Coronary artery (tissue), 2 donors: ENCODE measurements at regions not wholly inside any gene's neighbourhood (a gene's known extent, or its start where the extent isn't known, plus 50 kb on each side); places are given as distances from the start of the nearest gene placed in this dataset.
"Not testable (repeated sequence)": the region's sequence is repeated elsewhere in the genome, so short reads cannot be mapped to it uniquely, and the experiment has no call there.

ENCODE experiments used
- DNase-seq: peaks from one replicate; pipeline ENCODE4 v3.0.0-alpha.2; 2017; ENCODE audit warnings: low spot score
- H3K27ac ChIP-seq, 2 donors: fragments of 200-600 bp; sonication (generic); one replicate each; pipeline ENCODE4 v1.5.1; 2016 to 2019
- H3K4me3 ChIP-seq: fragments of 200-600 bp; sonication (generic); 2 replicates; pipeline ENCODE4 v1.5.1; 2016; ENCODE audit warnings: mild to moderate bottlenecking, moderate library complexity
- TF ChIP-seq, protein P1 (sequence below): fragments of 200-600 bp; sonication (generic); IDR thresholded peaks from one replicate; pipeline ENCODE4 v1.5.1; 2019; ENCODE audit warnings: antibody characterized with exemption

DNA sequence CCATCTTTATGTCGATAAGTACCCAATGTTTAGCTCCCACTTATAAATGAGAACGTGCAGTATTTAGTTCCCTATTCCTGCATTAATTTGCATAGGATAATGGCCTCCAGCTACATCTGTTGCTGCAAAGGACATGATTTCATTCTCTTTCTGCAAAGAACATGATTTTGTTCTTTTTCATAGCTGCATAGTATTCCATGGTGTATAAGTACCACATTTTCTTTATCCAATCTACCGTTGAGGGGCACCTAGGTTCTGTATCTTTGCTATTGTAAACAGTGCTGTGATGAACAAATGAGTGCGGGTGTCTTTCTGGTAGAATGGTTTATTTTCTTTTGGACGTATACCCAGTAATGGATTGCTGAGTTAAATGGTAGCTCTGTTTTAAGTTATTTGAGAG lies 63.0 kb downstream of the HLX start:
- TF ChIP-seq, protein P1, sequence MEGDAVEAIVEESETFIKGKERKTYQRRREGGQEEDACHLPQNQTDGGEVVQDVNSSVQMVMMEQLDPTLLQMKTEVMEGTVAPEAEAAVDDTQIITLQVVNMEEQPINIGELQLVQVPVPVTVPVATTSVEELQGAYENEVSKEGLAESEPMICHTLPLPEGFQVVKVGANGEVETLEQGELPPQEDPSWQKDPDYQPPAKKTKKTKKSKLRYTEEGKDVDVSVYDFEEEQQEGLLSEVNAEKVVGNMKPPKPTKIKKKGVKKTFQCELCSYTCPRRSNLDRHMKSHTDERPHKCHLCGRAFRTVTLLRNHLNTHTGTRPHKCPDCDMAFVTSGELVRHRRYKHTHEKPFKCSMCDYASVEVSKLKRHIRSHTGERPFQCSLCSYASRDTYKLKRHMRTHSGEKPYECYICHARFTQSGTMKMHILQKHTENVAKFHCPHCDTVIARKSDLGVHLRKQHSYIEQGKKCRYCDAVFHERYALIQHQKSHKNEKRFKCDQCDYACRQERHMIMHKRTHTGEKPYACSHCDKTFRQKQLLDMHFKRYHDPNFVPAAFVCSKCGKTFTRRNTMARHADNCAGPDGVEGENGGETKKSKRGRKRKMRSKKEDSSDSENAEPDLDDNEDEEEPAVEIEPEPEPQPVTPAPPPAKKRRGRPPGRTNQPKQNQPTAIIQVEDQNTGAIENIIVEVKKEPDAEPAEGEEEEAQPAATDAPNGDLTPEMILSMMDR: no peak
- no peak for DNase-seq
- H3K4me3 ChIP-seq: no peak overlapping the region
- H3K27ac ChIP-seq: no peak overlapping the region

DNA sequence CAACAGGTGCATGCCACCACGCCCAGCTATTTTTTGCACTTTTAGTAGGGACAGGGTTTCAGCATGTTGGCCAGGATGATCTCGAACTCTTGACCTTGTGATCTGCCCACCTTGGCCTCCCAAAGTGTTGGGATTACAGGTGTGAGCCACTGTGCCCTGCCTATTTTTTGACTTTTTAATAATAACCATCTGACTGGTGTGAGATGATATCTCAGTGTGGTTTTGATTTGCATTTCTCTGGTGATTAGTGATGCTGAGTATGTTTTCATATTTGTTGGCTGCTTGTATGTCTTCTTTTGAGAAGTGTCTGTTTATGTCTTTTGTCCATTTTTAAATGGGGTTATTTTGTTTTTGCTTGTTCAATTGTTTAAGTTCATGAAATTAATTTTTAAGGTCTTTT lies 63.7 kb downstream of the HLX start:
- not testable (repeated sequence) for H3K4me3 ChIP-seq, DNase-seq, H3K27ac ChIP-seq

DNA sequence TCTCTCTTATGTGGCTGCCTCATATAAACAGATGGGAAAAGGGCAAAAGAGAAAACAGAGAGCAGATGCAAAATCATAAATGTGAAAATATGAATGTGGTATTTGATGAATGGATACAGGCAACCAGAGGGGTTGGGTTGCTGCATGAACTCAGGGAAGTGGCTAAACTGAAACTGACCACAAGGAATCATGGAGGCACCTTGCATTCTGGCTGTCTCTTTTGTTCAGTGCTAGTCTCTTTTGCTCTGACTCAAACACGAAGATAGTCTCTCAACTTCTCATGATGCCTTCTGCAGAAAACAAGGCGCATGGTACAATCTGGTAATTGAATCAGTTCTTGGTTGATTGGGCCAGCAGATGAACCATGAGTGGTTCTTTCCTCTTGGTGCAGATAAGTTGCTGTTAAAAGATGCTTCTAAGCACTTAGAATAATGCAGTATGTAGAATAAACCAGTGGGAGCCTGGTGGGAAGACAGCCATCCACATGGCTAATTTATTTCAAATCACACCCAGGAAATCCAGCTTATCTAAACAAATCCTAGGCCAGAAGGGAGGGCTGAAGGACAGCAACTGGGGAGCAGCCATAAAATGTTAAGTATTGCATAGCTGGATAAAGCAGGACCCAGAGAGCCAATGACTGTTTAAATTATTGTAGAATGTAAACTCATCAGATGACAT lies 64.2 kb downstream of the HLX start:
- no peak for DNase-seq
- TF ChIP-seq, protein P1: no peak
- Histone ChIP-seq H3K27ac (no peak overlapping the region), H3K4me3 (no peak overlapping the region)

DNA sequence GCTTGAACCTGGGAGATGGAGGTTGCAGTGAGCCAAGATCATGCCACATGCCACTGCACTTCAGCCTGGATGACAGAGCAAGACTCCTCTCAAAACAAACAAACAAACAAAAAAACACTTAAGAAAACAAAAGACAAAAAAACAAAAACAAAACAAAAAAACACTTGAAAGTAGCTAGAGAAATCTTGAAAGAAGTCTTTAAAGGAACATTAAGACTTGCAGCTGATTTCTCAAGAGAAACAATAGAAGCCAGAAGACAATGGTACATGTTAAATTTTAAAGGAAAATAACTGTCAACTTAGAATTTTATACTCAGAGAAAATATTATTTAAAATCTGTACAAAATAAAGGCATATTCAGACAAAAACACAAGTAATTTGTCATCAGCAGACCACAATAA lies 71.3 kb downstream of the HLX start:
- DNase-seq: no peak
- H3K4me3 ChIP-seq: no peak overlapping the region
- TF ChIP-seq, protein P1: no peak
- H3K27ac ChIP-seq: no peak overlapping the region

DNA sequence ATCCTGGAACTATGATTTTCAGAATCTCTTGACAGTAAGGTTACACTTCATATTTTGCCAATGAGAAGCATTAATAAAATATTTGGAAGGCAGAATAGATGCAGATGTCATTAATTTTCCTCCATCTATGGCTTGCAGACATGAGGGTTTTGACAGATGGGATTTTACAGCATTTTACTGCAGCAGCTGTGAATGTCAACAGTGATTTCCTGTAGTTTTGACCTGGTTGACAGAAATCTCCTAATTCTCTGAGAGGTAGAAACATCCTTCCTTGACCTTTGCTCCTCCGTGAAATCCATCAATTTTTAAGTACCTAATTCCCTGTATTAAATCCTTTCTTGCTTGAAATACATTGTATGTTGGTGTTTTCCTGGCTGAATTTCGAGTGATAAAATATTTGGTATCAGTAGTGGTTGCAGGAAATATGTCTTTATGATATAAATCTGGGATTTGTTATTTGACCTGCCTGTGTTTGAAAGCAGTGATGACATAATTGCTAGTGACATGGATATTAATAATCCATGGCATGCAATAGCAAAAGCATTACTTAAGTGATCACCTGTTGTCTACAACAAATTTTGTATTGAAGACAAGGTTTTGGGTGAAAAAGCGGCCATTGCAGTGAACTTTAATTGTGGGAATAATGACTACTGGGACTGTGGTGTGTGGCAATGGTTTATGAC lies 73.9 kb downstream of the HLX start:
- Histone ChIP-seq H3K27ac (no peak overlapping the region), H3K4me3 (no peak overlapping the region)
- TF ChIP-seq, protein P1: no peak
- no peak for DNase-seq

DNA sequence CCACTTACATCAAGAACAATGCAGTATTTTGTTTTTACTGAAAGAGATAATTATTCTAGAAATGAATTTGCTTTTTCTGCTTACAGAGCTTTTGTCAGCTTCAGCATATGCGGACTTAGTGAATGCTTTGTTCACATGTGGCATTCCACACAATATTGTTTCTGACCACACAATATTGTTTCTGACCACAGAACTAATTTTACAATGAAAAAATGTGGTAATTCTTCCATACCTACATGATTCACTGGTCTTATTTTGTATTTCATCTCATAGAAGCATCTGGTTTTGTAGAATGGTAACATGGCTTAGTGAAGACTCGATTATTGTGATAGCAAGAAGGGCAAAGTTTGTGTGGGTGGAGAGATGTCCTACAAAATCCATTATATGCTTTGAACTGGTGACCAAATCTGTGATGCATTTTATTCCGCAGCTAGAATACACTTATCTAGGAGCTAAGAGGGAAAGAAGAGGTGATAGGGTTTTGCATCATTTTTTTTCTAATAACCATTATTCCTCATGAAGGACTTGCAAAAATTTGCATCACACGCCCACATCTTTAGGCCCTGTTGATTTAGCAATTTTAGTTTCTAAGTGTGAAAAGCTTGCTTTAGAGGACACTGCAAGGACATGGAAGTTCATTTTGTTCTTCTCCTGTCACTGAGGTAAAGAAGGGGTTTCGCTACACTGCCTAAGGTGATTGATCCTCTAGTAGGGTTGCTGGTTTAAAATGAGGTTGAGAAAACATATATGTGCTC lies 75.3 kb downstream of the HLX start:
- TF ChIP-seq, protein P1: no peak
- Histone ChIP-seq H3K4me3 (no peak overlapping the region), H3K27ac (no peak overlapping the region)
- no peak for DNase-seq

DNA sequence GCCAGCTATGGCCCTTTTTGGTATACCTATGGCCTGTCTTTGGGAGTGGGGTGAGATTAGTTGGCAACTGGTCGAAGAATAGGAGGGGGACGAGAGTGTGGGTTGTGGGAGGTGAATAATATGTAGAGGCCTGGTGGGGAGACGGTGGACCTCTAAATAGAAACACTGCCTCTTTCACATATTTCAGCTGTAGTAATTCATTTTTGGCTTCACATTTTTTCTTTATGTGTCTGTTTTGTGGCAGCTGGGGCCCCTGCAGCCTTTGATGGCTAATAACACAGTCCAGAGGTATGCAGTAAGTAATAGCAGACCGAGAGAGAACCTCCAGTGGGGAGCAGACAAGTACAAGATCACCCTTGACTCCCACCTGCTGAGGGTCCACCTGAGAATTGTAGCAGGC lies 75.9 kb downstream of the HLX start:
- Histone ChIP-seq H3K27ac (no peak overlapping the region), H3K4me3 (no peak overlapping the region)
- TF ChIP-seq, protein P1: no peak
- no peak for DNase-seq
